ENCODE measurements at regions not wholly inside any gene's neighbourhood (a gene's known extent, or its start where the extent isn't known, plus 50 kb on each side); places are given as distances from the start of the nearest gene placed in this dataset.
"Not testable (repeated sequence)": the region's sequence is repeated elsewhere in the genome, so short reads cannot be mapped to it uniquely, and the experiment has no call there.

GRCh38 chr22:33160525-33160924 is 102.3 kb upstream of the SYN3 start:
- H3K27ac ChIP-seq (ENCODE audit: low read length): no peak overlapping the region
- no peaks in the 10 kb centered on the region for H3K36me3 ChIP-seq (ENCODE audit: insufficient read depth, low read length)
- H3K4me2 ChIP-seq (ENCODE audit: low read length): peak overlapping the region; percentile 13
- H3K9ac ChIP-seq (ENCODE audit: low read length): no peak overlapping the region
- no peaks in the 10 kb centered on the region for H3K79me2 ChIP-seq (replicated peaks; ENCODE audit: insufficient read depth, low read length)
- no peak for TF ChIP-seq POLR2AphosphoS5 (IDR thresholded peaks at IDR 0.05)
- peak; percentile 67 for TF ChIP-seq EP300 (conservative IDR thresholded peaks at IDR 0.05; ENCODE audit: poor library complexity, severe bottlenecking)
- no peak for TF ChIP-seq TAF1 (IDR thresholded peaks at IDR 0.05; ENCODE audit: low read depth)
- H3F3A ChIP-seq (ENCODE audit: insufficient read depth, low read length, poor library complexity, severe bottlenecking): no peaks in the 10 kb centered on the region
- no peaks in the 10 kb centered on the region for H3K9me3 ChIP-seq (ENCODE audit: low read length)
- no peak overlapping the region for H3K4me3 ChIP-seq (ENCODE audit: low read length)
- no peaks in the 10 kb centered on the region for H3K27me3 ChIP-seq (ENCODE audit: insufficient read depth, low read depth, low read length)
- no peaks in the 10 kb centered on the region for H4K20me1 ChIP-seq (ENCODE audit: insufficient read depth)
- no peaks in the 10 kb centered on the region for H3K9me2 ChIP-seq (ENCODE audit: insufficient read depth, low read length)
- no peak overlapping the region for H2AFZ ChIP-seq (ENCODE audit: low read depth, low read length)

GRCh38 chr22:33154967-33155366 is 96.8 kb upstream of the SYN3 start:
- H3F3A ChIP-seq (ENCODE audit: insufficient read depth, low read length, poor library complexity, severe bottlenecking); H4K20me1 ChIP-seq (ENCODE audit: insufficient read depth); H2AFZ ChIP-seq (ENCODE audit: low read depth, low read length); H3K27ac ChIP-seq (ENCODE audit: low read length); H3K9me2 ChIP-seq (ENCODE audit: insufficient read depth, low read length); H3K36me3 ChIP-seq (ENCODE audit: insufficient read depth, low read length); H3K4me2 ChIP-seq (ENCODE audit: low read length); H3K9ac ChIP-seq (ENCODE audit: low read length); H3K79me2 ChIP-seq (replicated peaks; ENCODE audit: insufficient read depth, low read length); H3K4me3 ChIP-seq (ENCODE audit: low read length); H3K27me3 ChIP-seq (ENCODE audit: insufficient read depth, low read depth, low read length); H3K9me3 ChIP-seq (ENCODE audit: low read length): not testable (repeated sequence)

- Histone ChIP-seq H3K27ac (ENCODE audit: low read length) (no peak overlapping the region), H4K20me1 (ENCODE audit: insufficient read depth) (no peaks in the 10 kb centered on the region), H3K4me3 (ENCODE audit: low read length) (no peak overlapping the region), H3K79me2 (replicated peaks; ENCODE audit: insufficient read depth, low read length) (no peaks in the 10 kb centered on the region), H3K9me3 (ENCODE audit: low read length) (no peaks in the 10 kb centered on the region), H3K4me2 (ENCODE audit: low read length) (no peak overlapping the region), H3K27me3 (ENCODE audit: insufficient read depth, low read depth, low read length) (no peaks in the 10 kb centered on the region), H3K9me2 (ENCODE audit: insufficient read depth, low read length) (no peaks in the 10 kb centered on the region), H2AFZ (ENCODE audit: low read depth, low read length) (no peak overlapping the region), H3K9ac (ENCODE audit: low read length) (no peak overlapping the region), H3F3A (ENCODE audit: insufficient read depth, low read length, poor library complexity, severe bottlenecking) (no peaks in the 10 kb centered on the region), H3K36me3 (ENCODE audit: insufficient read depth, low read length) (no peaks in the 10 kb centered on the region)
- no peak for TF ChIP-seq POLR2AphosphoS5 (IDR thresholded peaks at IDR 0.05)
- no peak for TF ChIP-seq MXI1 (conservative IDR thresholded peaks at IDR 0.05; ENCODE audit: poor library complexity, severe bottlenecking)
- no peak for TF ChIP-seq CTCF (IDR thresholded peaks at IDR 0.05; ENCODE audit: poor library complexity, severe bottlenecking)
- TF ChIP-seq RAD21 (conservative IDR thresholded peaks at IDR 0.05): no peak
- no peak for TF ChIP-seq EP300 (conservative IDR thresholded peaks at IDR 0.05; ENCODE audit: poor library complexity, severe bottlenecking)
- no peak for TF ChIP-seq REST (IDR thresholded peaks at IDR 0.05; ENCODE audit: borderline replicate concordance)
- TF ChIP-seq SMC3 (conservative IDR thresholded peaks at IDR 0.05; ENCODE audit: poor library complexity): no peak
- no peak for TF ChIP-seq TAF1 (IDR thresholded peaks at IDR 0.05; ENCODE audit: low read depth)
- TF ChIP-seq EZH2 (IDR thresholded peaks at IDR 0.05; ENCODE audit: borderline replicate concordance, insufficient read depth, low read length, poor library complexity, severe bottlenecking): no peak
Measured at GRCh38 chr22:33149611-33150010, 91.4 kb upstream of the SYN3 start.
